GM19324 (cell line): ENCODE measurements at regions not wholly inside any gene's neighbourhood (a gene's known extent, or its start where the extent isn't known, plus 50 kb on each side); places are given as distances from the start of the nearest gene placed in this dataset.
"Not testable (repeated sequence)": the region's sequence is repeated elsewhere in the genome, so short reads cannot be mapped to it uniquely, and the experiment has no call there.

Experiments used
- ATAC-seq: cut with Tn5 transposase; IDR thresholded peaks from one replicate; pipeline ENCODE4 v1.9.1; 2021; ENCODE audit warnings: mild to moderate bottlenecking, moderate library complexity; ENCODE audit not compliant: unreplicated experiment, low FRiP score

DNA sequence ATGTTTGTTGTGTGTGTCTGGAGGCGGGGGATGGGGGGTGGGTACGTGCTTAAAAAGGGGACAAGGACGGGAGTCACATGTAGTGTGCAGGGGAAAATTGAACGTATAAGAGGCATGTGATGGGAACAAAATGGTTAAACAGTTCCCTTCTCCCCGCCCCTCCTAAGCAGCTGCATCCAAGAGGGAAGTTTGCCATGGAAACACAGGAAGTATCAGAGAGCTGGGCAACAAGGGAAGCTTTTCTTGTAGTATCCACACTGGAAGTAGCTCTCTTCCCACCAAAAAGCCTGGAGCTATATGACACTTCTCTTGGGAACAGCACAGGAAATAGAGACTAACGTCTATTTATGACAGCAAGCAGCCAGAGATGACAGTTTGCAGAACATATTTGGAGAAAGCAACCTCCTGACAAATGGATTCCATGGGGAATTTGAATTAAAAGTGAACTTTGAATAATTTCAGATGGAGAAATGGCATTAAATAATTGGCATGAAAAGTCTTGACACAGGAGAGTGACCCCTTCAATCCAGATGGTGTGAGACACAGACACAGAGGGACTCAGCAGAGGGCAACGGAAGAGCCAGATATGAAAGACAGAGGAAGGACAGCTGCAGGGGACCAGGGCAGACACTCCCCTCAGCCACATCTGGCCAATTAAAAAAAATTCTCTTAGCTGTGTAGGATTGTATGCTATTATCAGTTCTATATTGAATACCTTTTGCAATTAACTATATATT is 294.2 kb upstream of the TBL1XR1 start:
- no peak for ATAC-seq

DNA sequence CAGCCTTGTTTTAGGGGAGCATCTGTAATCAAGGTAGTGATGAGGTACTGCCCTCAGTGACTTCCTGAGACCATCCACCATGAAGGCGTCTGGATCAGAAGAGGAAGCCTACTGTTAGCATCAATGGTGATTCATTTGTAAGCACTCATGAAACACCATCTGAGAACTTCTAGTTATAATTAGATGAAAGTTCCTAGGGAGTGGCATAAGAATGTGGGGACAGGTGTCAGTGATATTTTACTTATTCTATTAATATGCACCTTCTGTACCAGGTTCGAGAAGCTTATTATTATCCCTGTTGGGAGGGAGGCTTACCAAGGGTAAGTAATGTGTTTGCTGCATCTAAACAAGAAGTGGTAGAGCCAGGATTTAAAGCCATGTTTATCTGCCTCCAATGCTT is 295.8 kb upstream of the TBL1XR1 start:
- ATAC-seq = no peak

DNA sequence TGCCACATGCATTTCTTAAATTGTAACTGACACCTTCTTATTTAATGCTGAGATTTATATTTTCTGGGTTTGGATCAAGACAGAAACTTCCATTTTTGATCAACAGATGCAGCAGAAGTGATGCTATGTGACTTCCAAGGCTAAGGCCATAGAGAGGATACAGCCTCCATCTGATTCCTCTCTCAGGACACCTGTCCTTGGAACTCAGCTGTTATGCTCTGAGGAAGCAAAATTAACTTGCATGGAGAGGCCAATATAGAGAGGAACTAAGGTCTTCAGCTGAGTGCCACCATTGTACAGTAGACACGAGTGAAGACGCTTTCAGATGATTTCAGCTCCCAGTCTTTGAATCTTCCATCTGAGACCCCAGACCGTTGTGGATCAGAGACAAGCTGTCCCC is 296.9 kb upstream of the TBL1XR1 start:
- ATAC-seq = no peak

DNA sequence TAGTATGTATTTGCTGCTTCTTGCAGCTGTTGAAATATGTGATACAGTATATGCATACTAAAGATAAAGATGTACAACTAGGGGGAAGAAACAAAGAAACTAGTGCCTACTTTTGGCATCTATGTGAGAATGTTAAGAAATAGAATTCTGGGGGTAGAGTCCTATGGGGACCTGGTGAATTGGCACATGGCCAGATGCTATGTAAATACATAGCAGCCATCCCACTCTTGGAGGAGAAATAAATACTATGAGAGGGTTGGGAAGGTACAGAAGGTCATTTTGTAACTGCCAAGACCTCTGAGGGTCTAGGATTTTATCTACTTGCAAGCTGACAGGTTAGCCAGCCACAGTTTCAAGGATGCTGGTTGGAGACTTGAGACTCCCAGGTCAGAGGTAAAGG is 298.3 kb upstream of the TBL1XR1 start:
- no peak for ATAC-seq

DNA sequence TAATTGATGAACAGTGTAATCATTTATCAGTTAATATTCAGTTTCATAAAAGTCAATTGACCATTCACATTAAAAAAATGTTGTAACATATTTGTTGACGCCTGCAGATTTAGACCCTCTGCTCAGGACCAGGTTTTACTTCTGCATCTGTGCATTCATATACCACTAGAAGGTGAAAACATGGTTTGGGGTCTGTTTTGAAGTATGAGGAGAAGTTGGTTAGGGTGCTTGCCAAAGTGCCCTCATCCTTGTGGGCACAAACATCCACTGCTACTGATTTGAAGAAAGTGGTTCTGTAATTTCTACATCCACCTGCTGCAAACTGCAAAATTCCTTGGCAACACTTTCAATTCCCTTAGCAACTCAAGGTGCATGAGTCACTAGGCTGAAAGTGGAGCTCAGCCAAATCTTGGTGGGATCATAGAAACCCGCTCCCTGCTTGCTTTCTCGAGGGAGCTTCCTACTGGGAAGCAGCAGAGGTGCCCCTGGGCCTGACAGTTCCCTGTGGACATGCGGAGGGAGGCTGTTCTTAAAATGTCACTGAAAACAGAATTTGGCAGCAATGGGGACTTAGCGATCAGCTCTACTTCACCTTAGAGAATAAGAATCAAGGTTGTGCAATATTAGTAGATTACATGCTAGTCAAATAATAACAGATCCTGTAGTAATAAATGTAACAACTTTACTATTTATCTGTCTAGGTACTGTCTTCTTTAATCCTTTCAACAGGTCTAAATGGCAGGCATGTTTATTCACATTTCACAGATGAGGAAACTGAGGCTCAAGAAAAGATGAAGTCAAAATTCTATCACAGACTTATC is 301.0 kb upstream of the TBL1XR1 start:
- ATAC-seq = no peak

DNA sequence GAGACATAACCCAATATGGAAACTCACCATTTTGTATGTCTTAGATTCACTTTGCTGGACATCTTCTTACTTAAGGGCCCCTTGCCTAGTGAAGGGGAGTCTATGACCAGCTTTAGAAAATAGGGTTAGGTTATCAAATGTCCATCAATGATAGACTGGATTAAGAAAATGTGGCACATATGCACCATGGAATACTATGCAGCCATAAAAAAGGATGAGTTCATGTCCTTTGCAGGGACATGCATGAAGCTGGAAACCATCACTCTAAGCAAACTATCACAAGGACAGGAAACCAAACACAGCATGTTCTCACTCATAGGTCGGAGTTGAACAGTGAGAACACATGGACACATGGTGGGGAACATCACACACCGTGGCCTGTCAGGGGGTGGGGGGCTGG is 301.8 kb upstream of the TBL1XR1 start:
- ATAC-seq = not testable (repeated sequence)

DNA sequence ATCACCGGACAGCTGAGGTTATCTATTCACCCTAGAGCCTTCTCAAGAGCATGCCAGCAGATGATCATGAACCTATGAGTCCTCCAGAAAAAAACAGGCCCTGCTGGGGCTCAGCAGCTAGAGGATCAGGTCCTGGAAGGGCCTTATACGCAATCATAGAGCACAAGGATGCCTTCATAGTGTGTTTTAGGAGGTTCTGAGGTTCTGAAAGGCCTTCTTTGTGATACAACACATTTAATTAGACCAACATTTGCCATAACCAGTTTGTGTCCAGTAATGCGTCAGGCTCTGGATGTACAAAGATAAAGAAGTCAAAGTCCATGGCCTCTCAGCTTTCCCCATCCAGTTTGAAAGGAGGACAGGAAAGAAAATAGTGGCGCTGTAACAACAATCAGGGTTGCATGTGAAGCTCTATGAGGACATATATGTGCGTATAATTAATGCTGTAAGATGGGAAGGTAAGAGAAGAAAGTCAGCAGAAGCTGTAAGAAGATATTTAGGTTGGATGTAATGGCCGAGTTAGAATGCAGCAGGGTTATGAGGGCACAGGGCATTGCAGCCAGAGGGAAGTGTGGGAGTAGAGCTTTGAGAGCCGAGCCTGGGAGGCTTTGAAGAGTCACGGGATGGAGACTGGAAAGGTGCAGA is 302.6 kb upstream of the TBL1XR1 start:
- no peak for ATAC-seq

DNA sequence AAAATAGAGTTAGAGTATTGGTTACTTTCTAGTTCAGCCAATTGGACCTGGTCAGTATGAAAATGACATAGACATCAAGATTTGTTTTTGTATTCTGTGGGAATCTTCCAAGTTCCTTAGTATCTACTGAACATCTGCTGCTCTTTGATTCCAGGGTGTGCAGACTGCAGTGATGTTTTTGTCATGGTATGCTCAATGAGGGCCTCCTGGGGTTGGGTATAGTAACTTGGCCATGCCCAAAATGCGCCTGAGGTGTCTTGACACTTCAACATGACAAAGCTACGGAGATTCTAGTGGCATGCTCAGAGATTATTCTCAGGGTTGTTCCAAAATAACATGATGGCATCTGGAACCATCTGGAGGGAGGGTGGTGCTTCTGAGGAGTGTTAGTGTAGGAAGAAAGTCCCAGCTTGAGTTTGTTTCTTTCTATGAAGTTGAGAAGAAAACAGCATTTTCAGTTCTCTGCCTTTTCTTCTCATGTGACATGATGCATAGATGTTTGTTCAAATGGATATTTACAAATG is 313.5 kb upstream of the TBL1XR1 start:
- no peak for ATAC-seq

DNA sequence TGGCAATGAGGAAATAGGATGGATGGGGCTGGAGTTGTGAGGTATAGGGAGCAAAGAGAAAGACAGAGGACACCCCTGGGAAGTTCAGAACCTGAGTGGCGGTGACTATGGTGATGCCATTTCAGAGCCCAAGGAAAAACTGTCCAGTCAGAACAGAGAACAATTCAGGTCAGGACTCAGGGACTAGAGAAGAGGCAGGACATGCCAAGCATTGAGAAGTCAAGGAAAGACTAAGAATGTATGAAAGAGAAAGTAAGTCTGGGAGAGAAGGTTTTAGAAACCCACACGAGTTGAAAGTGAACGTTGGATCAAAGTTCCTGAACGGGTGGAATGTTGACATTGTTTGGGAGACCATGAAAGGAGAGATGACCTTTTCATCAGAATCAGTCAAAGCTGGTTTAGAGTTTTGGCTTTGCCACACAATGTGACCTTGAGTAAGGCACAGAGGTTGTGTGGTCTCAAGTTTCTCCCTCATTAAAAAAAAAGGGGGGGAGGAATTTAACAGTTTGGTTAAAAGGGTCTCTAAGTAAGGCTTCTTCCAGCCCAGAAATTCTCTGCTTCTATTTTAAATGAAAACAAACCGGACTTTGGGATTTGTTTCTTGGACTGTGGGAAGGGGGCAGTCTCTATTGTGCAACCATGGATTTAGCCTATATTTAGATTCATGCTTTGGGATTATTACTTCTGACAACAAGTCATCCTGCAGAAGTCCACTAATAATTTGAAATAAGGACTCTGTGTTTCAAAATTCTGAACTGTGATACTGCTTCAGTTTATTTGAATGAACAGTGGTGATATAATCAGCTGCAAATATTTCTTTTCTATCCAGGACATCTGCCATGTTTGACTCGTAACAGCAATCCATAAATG is 315.9 kb upstream of the TBL1XR1 start:
- no peak for ATAC-seq

DNA sequence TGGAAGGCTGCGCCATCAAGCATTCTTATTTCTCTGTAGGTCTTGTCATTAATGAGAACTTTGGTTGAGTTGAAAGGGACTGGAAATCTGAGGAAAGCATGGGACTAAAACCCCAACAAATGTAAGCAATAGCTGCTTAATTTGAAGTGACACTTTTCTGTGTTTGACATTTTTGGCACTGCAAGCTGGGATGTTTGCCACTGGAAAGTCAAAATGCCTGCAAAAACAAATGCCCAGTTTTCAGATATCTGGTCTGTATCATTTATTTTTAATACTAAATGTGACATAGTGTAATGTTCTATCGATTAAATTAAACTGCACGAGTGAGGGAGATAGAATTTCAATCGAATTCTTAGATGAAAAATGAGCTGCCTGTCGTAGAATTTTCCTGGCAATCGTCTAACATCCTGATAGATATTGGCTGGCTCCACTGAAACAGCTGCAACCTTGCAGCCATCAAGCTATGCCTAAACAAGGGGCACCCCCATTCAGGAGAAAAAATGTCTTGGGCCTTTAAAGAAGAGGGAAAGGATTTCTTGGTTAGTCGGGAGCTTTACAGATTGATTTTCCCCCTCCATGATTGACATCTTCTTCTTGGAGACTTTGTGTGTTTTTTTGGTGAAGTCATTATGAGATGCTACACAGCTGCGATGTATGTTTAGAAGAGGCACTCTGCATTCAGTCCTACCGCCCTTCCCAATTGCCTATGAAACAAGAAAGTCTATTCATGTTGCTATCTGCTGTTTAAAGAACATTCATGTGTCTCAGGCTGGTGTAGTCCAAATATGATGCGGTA is 316.7 kb upstream of the TBL1XR1 start:
- no peak for ATAC-seq

DNA sequence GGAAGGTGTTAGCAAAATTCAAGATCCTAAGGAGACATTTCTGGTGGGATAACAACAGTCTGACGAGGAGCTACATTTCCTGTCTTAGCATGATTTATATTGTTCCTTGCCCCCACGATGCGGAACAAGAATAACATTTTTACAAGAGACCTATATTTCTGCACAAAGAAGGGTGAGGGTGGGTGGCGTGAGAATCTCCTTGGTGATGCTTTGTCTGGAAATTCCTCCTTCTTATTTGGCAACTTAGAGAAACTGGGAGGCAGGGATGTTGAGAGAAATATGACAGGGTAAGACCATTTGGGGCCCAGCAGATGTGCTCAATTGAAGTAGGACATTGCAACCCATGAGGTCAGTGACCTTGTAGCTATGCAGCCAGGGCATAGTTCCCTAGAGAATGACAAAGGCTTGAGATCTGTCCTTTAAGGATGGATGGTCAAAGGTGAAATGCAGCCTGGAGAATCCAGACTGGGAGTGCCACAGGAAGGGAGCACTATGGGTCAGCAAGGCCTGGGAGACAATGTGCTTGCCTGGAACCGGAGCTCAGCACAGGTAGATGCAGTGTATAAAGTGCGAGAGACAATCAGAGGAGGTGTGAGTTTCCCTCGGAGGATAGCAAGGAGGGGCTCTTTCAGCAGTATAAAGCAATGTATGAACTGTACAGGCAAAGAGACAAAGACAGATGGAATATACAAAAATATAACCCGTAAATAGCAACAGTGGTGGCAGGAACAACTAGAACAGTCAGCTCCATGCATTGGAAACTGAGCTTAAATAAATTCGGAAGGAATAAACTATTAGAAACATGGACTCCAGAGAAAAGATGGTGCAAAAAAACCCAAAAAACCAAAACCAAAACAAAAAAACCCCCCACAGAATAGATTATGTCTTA is 317.6 kb upstream of the TBL1XR1 start:
- ATAC-seq = no peak

DNA sequence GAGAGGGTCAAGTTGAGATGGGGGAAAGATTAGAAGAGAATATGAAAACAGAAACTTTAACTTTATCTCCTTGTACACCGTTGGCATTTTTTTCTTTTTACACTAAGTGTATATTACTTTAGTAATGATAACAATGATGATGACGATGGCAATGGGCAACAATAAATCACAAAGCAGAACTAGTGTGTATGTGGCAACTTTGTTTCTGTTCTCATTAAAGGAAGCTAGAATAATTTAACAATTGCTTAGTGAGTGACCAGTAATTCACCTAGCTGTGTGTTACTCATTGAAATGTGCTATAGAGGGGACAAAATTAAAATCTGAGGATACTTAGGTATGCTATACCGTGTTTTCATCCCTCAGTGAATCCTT is 318.5 kb upstream of the TBL1XR1 start:
- no peak for ATAC-seq

DNA sequence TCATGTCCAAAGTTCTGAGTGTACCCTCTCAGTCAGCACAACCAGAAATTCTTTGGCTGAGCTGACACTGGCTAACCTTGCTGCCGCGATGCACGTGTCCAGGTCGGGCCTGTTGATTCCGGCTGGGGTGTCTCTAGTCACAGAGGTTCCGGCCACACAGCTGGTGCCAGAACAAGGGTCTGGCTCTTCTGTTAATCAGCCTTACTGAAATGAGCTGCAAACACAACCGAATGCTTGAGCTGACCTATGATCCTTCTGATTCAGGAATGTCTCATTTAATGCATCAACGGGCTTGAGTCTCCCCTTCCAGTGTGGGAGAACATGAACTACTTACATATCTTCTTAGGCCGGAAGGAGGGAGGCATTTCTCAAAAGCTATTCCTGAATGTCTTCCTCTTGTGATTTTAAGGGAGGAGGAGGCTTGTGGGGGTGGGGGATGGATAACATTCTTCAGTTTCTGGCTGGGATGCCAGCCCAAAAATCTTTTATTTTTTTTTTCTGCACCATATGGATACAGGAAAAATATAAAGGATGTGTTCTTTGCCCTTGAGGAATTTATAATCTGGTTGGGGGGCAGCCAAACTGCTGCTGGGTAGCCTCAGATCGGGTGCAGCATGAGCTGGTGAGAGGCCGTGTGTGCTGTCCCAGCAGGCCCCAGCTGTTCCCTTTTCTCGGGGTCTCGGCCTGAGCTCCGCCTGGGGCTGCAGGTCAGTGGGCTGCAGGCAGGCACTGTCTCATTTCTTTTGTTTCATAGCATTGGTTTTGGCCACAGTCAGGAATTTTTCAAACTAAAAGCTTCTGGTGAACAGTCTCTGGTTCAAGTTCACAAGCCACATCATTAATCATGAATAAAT is 319.1 kb upstream of the TBL1XR1 start:
- no peak for ATAC-seq

DNA sequence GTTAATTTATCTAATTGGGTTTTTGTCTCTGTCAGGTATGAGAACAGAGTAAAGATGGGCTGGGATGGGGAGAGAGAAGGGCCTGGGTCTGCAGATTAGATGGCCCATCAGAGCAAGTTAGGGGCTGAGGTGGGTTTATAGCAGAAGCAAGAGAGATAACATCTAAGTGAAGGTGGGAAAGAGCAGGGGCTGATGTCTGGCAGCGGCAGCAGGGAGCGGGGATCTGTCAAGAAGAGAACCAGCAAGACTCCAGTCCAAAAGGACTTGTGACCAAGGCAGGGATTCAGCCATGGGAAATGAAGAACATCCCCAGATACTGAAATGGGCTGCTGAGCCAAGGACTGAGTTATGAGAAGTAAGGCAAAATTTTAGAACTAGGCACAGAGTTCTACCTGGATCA is 320.6 kb upstream of the TBL1XR1 start:
- ATAC-seq = no peak

DNA sequence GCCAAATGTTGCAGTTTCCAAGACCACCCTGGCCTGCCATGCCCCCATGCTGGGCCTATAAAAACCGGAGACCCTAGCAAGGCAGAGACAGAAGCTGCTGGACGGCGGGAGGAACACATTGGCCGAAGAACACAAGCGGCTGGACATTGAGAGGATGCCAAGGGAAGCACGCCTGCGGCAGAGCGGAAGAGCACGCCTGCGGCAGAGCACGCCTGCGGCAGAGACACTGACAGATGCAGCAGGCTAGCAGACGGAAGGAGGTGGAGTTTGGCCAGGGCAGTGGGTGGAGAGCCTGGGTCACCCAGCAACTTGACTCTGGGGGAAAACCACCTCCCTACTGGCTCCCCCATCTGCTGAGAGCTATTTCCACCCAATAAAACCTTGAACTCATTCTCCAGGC is 322.3 kb upstream of the TBL1XR1 start:
- no peak for ATAC-seq

DNA sequence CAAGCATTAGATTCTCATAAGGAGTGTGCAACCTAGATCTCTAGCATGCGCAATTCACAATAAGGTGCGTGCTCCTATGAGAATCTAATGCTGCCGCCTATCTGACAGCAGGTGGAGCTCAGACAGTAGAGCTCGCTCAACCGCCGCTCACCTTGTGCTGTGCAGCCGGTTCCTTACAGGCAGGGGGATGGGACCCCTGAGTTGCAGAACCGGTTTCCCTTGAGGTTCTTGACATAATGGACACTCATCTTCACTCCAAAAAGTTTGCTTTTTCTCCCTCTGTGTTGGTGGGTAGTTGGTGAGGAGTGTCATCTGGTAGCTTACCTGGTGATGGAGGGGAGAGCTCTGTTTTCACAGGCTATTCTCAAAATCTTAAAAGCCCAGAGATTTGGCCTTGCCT is 324.0 kb upstream of the TBL1XR1 start:
- ATAC-seq = no peak

DNA sequence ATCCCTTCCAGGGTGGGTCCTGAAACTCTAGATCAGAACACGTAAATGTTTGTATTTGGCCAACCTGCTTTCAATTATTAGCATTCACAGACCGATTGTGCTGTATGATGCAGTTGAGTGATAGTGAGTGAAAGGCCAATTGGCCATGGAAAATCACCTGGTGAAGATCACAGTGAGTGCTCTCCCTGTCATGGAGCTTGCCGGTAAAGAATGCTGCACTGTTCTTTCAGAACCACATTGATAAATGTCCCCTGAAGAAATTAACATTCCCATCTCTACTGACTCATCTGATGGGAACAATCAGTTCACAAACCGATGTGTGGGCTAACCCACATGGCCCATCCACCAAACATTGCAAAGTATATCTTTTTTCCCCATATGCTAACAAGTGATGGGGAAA is 324.8 kb upstream of the TBL1XR1 start:
- ATAC-seq = no peak
